Brain microvascular endothelial cell (primary cell): ENCODE measurements at regions not wholly inside any gene's neighbourhood (a gene's known extent, or its start where the extent isn't known, plus 50 kb on each side); places are given as distances from the start of the nearest gene placed in this dataset.

Source experiments
- DNase-seq: peaks from one replicate; pipeline ENCODE4 v3.0.0-alpha.2; 2020
- H3K27ac ChIP-seq: fragments of 250-450 bp; sonication (Bioruptor Pico); 2 replicates; pipeline ENCODE4 v1.5.1; 2020; ENCODE audit warnings: mild to moderate bottlenecking, moderate library complexity
- H3K27me3 ChIP-seq: fragments of 250-450 bp; sonication (Bioruptor Pico); replicated peaks from 2 replicates; pipeline ENCODE4 v1.5.1; 2020; ENCODE audit warnings: mild to moderate bottlenecking
- H3K36me3 ChIP-seq: fragments of 250-450 bp; sonication (Bioruptor Pico); replicated peaks from 2 replicates; pipeline ENCODE4 v1.5.1; 2020; ENCODE audit warnings: mild to moderate bottlenecking
- H3K4me3 ChIP-seq: 2 replicates; pipeline ENCODE4 v1.5.1; 2011; ENCODE audit warnings: low read depth, mild to moderate bottlenecking, control low read depth, low read length, moderate library complexity
- in situ Hi-C: cut with HindIII; loops from 2 replicates; pipeline ENCODE4 v1.10.0; 2017; ENCODE audit warnings: low sequenced_read_pairs, low pct_ligation_motif_present
- TF ChIP-seq, protein P1 (sequence below): IDR thresholded peaks from 2 replicates; pipeline ENCODE4 v1.5.1; 2011; ENCODE audit warnings: low read depth, mild to moderate bottlenecking, moderate library complexity, low read length, control low read depth, inconsistent platforms; ENCODE audit errors: missing control alignments

DNA sequence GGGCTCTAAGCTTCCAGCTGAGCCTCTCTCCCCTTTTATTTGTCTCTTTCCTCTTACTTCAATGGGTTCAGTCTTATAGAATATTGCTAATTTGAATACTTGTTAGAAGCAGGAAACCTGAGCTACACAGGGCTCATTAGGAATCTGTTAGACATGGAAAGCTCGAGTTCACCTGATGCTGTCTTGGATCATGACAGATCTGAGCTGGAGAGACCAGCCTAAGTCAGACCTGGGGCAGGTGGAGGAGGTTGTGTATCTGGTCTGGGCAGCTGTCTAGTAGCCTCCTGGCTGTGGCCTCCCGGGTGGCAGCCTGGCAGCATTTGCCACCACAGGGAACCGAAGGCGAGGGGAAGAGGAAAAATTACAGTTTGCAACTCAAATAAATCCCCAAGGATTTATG, 185.9 kb downstream of the ICOS start:
- TF ChIP-seq, protein P1, sequence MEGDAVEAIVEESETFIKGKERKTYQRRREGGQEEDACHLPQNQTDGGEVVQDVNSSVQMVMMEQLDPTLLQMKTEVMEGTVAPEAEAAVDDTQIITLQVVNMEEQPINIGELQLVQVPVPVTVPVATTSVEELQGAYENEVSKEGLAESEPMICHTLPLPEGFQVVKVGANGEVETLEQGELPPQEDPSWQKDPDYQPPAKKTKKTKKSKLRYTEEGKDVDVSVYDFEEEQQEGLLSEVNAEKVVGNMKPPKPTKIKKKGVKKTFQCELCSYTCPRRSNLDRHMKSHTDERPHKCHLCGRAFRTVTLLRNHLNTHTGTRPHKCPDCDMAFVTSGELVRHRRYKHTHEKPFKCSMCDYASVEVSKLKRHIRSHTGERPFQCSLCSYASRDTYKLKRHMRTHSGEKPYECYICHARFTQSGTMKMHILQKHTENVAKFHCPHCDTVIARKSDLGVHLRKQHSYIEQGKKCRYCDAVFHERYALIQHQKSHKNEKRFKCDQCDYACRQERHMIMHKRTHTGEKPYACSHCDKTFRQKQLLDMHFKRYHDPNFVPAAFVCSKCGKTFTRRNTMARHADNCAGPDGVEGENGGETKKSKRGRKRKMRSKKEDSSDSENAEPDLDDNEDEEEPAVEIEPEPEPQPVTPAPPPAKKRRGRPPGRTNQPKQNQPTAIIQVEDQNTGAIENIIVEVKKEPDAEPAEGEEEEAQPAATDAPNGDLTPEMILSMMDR: no peak
- H3K27ac ChIP-seq: no peak overlapping the region
- no peak for DNase-seq
- in situ Hi-C loops: no loop called here
- H3K27me3 ChIP-seq: no peaks in the 10 kb centered on the region
- no peak overlapping the region for H3K4me3 ChIP-seq
- no peaks in the 10 kb centered on the region for H3K36me3 ChIP-seq

DNA sequence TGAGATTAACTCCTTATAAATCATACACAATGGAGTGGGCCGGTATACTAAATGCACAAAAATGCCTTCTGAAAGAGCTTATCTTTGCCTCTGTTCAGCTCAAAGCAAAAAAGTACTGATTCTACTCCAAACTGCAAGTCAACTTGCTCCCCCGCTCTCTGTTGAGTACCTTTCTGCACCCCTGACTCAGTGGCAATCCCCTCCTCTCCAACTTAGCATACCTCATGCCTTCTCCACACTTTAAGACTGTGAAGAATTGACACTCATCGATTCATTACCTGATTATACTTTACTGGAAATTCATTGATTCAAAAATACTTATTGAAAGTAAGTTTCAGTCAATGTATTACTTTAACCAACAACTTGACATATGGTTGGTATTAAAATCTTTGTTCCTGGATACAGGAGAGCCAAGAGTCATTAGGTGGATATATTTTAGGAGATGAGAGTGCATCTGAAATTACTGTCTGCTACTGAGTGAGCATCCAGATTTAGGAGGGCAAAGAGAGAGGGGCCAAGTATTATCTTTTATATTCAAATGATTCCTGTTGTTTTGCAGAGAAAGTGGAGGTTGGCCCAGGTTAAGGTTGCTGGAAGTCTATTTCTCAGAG, 187.7 kb downstream of the ICOS start:
- in situ Hi-C loops: no loop called here
- Histone ChIP-seq H3K36me3 (no peaks in the 10 kb centered on the region), H3K27ac (no peak overlapping the region), H3K27me3 (no peaks in the 10 kb centered on the region), H3K4me3 (no peak overlapping the region)
- TF ChIP-seq, protein P1: no peak
- no peak for DNase-seq

DNA sequence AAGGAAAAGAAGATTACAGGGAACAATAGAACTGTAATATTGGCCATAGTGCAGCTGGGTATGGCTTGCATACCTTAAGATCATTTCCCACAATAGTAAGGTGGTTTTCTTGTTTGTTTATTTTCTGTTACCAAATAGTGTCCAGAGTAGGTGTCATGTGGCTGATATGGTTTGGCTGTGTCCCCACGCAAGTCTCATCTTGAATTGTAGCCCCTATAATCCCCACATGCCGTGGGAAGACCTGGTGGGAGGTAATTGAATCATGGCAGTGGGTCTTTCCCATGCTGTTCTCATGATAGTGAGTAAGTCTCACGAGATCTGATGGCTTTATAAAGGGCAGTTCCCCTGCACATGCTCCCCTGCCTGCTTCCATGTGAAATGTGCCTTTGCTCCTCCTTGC, 190.1 kb downstream of the ICOS start:
- no peak overlapping the region for H3K27ac ChIP-seq
- no peak for DNase-seq
- TF ChIP-seq, protein P1: no peak
- in situ Hi-C loops: no loop called here
- H3K27me3 ChIP-seq: no peaks in the 10 kb centered on the region
- H3K4me3 ChIP-seq: no peak overlapping the region
- no peaks in the 10 kb centered on the region for H3K36me3 ChIP-seq

DNA sequence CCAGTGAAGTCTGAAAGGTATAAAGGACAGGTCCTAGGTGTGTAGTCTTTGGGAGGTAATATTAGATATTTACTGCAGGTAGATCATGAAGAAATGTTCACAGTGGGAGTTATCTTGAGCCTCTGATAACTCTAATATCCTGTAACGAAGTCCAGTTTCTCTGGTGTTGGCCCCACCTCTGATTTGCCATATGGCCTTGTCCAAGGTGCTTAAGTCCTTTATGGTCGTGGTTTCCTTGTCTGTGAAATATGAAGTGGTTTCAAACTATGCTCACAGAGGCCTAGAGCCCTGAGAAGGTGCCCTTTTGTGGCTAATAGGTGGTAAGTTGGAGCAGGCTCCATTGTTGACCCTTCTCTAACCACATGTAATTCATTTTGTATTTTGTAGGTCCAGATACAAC, 190.7 kb downstream of the ICOS start:
- in situ Hi-C loops: no loop called here
- DNase-seq: no peak

DNA sequence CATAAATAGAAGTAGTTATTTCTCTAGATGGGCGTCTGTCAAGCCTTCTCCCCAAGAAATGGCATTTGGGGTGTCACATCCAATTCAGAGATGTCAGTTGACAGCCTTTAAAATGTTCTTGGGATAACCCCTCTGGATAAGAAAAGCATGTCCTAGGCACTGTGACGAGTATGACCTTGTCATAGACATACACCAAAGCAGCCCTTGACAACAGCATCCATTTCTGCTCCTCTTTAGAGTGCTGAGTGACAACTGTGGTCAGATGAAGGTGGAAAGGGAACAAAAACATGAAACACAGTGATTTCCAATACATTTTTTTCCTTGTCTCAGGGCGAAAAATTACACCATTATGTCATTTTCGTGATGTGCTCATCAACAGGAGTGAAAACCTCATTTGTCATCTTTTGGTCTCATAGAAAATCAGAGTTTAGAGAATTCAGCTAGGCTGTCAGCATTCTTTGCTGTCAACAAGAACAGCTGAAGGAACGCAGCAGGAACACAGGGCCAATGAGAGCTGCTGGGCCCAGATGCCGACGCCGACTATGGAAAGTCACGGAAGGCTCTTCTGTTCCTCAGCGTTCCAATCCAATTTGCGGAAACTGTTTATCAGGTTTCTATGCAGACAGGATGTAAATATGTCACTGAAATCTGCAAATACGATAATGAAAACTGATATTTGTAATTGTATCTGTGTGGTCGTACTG, 193.2 kb downstream of the ICOS start:
- Histone ChIP-seq H3K36me3 (no peaks in the 10 kb centered on the region), H3K27me3 (no peaks in the 10 kb centered on the region), H3K4me3 (no peak overlapping the region), H3K27ac (no peak overlapping the region)
- in situ Hi-C loops: no loop called here
- no peak for DNase-seq
- TF ChIP-seq, protein P1: no peak

More for the DNA sequence above, 190.7 kb downstream of the ICOS start:
- Histone ChIP-seq H3K27ac (no peak overlapping the region), H3K27me3 (no peaks in the 10 kb centered on the region), H3K36me3 (no peaks in the 10 kb centered on the region), H3K4me3 (no peak overlapping the region)
- TF ChIP-seq, protein P1: no peak
